HG02678 (cell line): ENCODE measurements at regions not wholly inside any gene's neighbourhood (a gene's known extent, or its start where the extent isn't known, plus 50 kb on each side); places are given as distances from the start of the nearest gene placed in this dataset.

ENCODE experiments used
- ATAC-seq: cut with Tn5 transposase; IDR thresholded peaks from one replicate; pipeline ENCODE4 v1.9.1; 2021; ENCODE audit warnings: mild to moderate bottlenecking, moderate library complexity; ENCODE audit not compliant: unreplicated experiment

- ATAC-seq = no peak
These were observed 101.8 kb downstream of the CAND1 start for GRCh38 chr12:67370979-67371378.

GRCh38 chr12:67377021-67377420 is 107.9 kb downstream of the CAND1 start:
- ATAC-seq = no peak

- no peak for ATAC-seq
These were observed 108.4 kb downstream of the CAND1 start for GRCh38 chr12:67377541-67377940.

- no peak for ATAC-seq
These were observed 113.2 kb downstream of the CAND1 start for GRCh38 chr12:67382241-67382871.

GRCh38 chr12:67386869-67387565 is 117.9 kb downstream of the CAND1 start:
- ATAC-seq = no peak

GRCh38 chr12:67388331-67389138 is 119.4 kb downstream of the CAND1 start:
- ATAC-seq = no peak

- no peak for ATAC-seq
These were observed 121.1 kb downstream of the CAND1 start for GRCh38 chr12:67390273-67390672.

- ATAC-seq = no peak
These were observed 121.9 kb downstream of the CAND1 start for GRCh38 chr12:67391034-67391433.

GRCh38 chr12:67391656-67392055 is 122.5 kb downstream of the CAND1 start:
- no peak for ATAC-seq

GRCh38 chr12:67394550-67394949 is 125.4 kb downstream of the CAND1 start:
- no peak for ATAC-seq

- no peak for ATAC-seq
These were observed 131.6 kb downstream of the CAND1 start for GRCh38 chr12:67400742-67401141.

- no peak for ATAC-seq
These were observed 141.1 kb downstream of the CAND1 start for GRCh38 chr12:67410246-67410645.

- no peak for ATAC-seq
These were observed 141.5 kb downstream of the CAND1 start for GRCh38 chr12:67410667-67411067.

GRCh38 chr12:67411562-67411961 is 142.4 kb downstream of the CAND1 start:
- no peak for ATAC-seq

GRCh38 chr12:67413577-67413976 is 144.4 kb downstream of the CAND1 start:
- ATAC-seq = no peak

- ATAC-seq = no peak
These were observed 145.0 kb downstream of the CAND1 start for GRCh38 chr12:67414011-67414715.

- no peak for ATAC-seq
These were observed 146.3 kb downstream of the CAND1 start for GRCh38 chr12:67415473-67415872.

- ATAC-seq = no peak
These were observed 150.7 kb downstream of the CAND1 start for GRCh38 chr12:67419810-67420209.

- ATAC-seq = no peak
These were observed 151.3 kb downstream of the CAND1 start for GRCh38 chr12:67420506-67420905.

GRCh38 chr12:67422081-67422480 is 152.9 kb downstream of the CAND1 start:
- ATAC-seq = no peak

- ATAC-seq = no peak
These were observed 155.6 kb downstream of the CAND1 start for GRCh38 chr12:67424784-67425183.
